SH-SY5Y (cell line): ENCODE measurements at regions not wholly inside any gene's neighbourhood (a gene's known extent, or its start where the extent isn't known, plus 50 kb on each side); places are given as distances from the start of the nearest gene placed in this dataset.

Experiments
- GATA2 ChIP-seq: IDR thresholded peaks from 2 replicates; pipeline ENCODE4 v1.6.1; 2011; ENCODE audit warnings: mild to moderate bottlenecking, low read depth, low read length
- GATA3 ChIP-seq: IDR thresholded peaks from 2 replicates; pipeline ENCODE4 v1.6.1; 2011; ENCODE audit warnings: low read depth, mild to moderate bottlenecking, low read length, moderate library complexity

GRCh38 chr2:118375907-118376485 is 287.7 kb downstream of the INSIG2 start:
- TF ChIP-seq GATA2: no peak
- no peak for TF ChIP-seq GATA3
